HEK293 (cell line): ENCODE measurements at regions not wholly inside any gene's neighbourhood (a gene's known extent, or its start where the extent isn't known, plus 50 kb on each side); places are given as distances from the start of the nearest gene placed in this dataset.

Source experiments
- ZFP37 ChIP-seq: fragments of 450-650 bp; formaldehyde crosslinking; IDR thresholded peaks from 2 replicates; pipeline ENCODE4 v1.5.1; 2016; ENCODE audit warnings: missing biosample characterization, missing genetic modification characterization
- ZNF391 ChIP-seq: fragments of 450-650 bp; formaldehyde crosslinking; IDR thresholded peaks from 2 replicates; pipeline ENCODE4 v1.5.1; 2016; ENCODE audit warnings: low read depth, missing biosample characterization, missing genetic modification characterization, borderline replicate concordance

GRCh38 chr1:80566867-80567266 is 1233.9 kb upstream of the ADGRL2 start:
- no peak for TF ChIP-seq ZNF391 (tag by site-specific recombination)
- no peak for TF ChIP-seq ZFP37
